Activated naive CD8-positive, alpha-beta T cell treated with anti-CD3 and anti-CD28 coated beads, Interleukin-2, amount 10 ng/mL, durations not matched to agents 7 days and 5 days (primary cell): ENCODE measurements at regions not wholly inside any gene's neighbourhood (a gene's known extent, or its start where the extent isn't known, plus 50 kb on each side); places are given as distances from the start of the nearest gene placed in this dataset.
"Not testable (repeated sequence)": the region's sequence is repeated elsewhere in the genome, so short reads cannot be mapped to it uniquely, and the experiment has no call there.

Experiments used
- ATAC-seq: fragments of 150-1000 bp; cut with Tn5 transposase; one replicate; pipeline ENCODE4 v1.10.0; 2021; ENCODE audit warnings: low read depth, moderate library complexity
- POLR2A ChIA-PET: fragments of 350-600 bp; sonication (Branson Sonifier 250); formaldehyde crosslinking; loops from one replicate; lab custom pipeline; 2021; ENCODE audit warnings: antibody characterized with exemption; lab: Charles Lee
- DNase-seq: peaks from one replicate; pipeline ENCODE4 v3.0.0; 2021
- H3K27ac Mint-ChIP-seq: one replicate; pipeline ENCODE4 v1.8.0; 2022; ENCODE audit warnings: mild to moderate bottlenecking, mixed read lengths
- H3K27me3 Mint-ChIP-seq: one replicate; pipeline ENCODE4 v1.8.0; 2022; ENCODE audit warnings: mild to moderate bottlenecking, moderate library complexity, mixed read lengths
- H3K36me3 Mint-ChIP-seq: one replicate; pipeline ENCODE4 v1.8.0; 2021; ENCODE audit warnings: mild to moderate bottlenecking, mixed read lengths
- H3K4me1 Mint-ChIP-seq: one replicate; pipeline ENCODE4 v1.8.0; 2021; ENCODE audit warnings: mixed read lengths
- H3K4me3 Mint-ChIP-seq: one replicate; pipeline ENCODE4 v1.8.0; 2022; ENCODE audit warnings: mild to moderate bottlenecking, moderate library complexity, mixed read lengths
- H3K9me3 Mint-ChIP-seq: one replicate; pipeline ENCODE4 v1.8.0; 2021; ENCODE audit warnings: mixed read lengths

GRCh38 chrX:828411-828959, 197.9 kb downstream of the SHOX start:
- POLR2A ChIA-PET: no interaction called here
- no peaks in the 10 kb centered on the region for H3K27me3 Mint-ChIP-seq
- DNase-seq: no peak
- H3K4me3 Mint-ChIP-seq: no peak overlapping the region
- no peaks in the 10 kb centered on the region for H3K4me1 Mint-ChIP-seq
- ATAC-seq: no peak
- no peak overlapping the region for H3K27ac Mint-ChIP-seq
- no peaks in the 10 kb centered on the region for H3K36me3 Mint-ChIP-seq
- H3K9me3 Mint-ChIP-seq: peaks cover 4% of the 10 kb centered on the region

- H3K27me3 Mint-ChIP-seq: no peaks in the 10 kb centered on the region
- DNase-seq (no peak), ATAC-seq (no peak)
- POLR2A ChIA-PET: no interaction called here
- peaks cover 4% of the 10 kb centered on the region for H3K9me3 Mint-ChIP-seq
- H3K36me3 Mint-ChIP-seq: no peaks in the 10 kb centered on the region
- no peak overlapping the region for H3K27ac Mint-ChIP-seq
- H3K4me3 Mint-ChIP-seq: no peak overlapping the region
- H3K4me1 Mint-ChIP-seq: no peaks in the 10 kb centered on the region
Measured at GRCh38 chrX:826448-826847, 195.9 kb downstream of the SHOX start.

- ATAC-seq: no peak
- Mint-ChIP-seq H3K4me1 (no peaks in the 10 kb centered on the region), H3K9me3 (peaks cover 4% of the 10 kb centered on the region), H3K36me3 (no peaks in the 10 kb centered on the region), H3K27me3 (no peaks in the 10 kb centered on the region), H3K4me3 (no peak overlapping the region), H3K27ac (no peak overlapping the region)
- DNase-seq: no peak
- POLR2A ChIA-PET: no interaction called here
Measured at GRCh38 chrX:825991-826390, 195.4 kb downstream of the SHOX start.

- ATAC-seq, H3K27ac Mint-ChIP-seq, H3K4me1 Mint-ChIP-seq, H3K4me3 Mint-ChIP-seq, DNase-seq, POLR2A ChIA-PET, H3K9me3 Mint-ChIP-seq, H3K36me3 Mint-ChIP-seq, H3K27me3 Mint-ChIP-seq: not testable (repeated sequence)
Measured at GRCh38 chrX:823073-823472, 192.5 kb downstream of the SHOX start.

GRCh38 chrX:821327-822107, 190.9 kb downstream of the SHOX start:
- H3K9me3 Mint-ChIP-seq: no peaks in the 10 kb centered on the region
- no peak overlapping the region for H3K4me3 Mint-ChIP-seq
- POLR2A ChIA-PET: no interaction called here
- no peak overlapping the region for H3K27ac Mint-ChIP-seq
- DNase-seq: no peak
- no peak for ATAC-seq
- no peaks in the 10 kb centered on the region for H3K4me1 Mint-ChIP-seq
- no peaks in the 10 kb centered on the region for H3K27me3 Mint-ChIP-seq
- H3K36me3 Mint-ChIP-seq: no peaks in the 10 kb centered on the region

- no peaks in the 10 kb centered on the region for H3K4me1 Mint-ChIP-seq
- no peak overlapping the region for H3K4me3 Mint-ChIP-seq
- DNase-seq (no peak), ATAC-seq (no peak)
- no peaks in the 10 kb centered on the region for H3K36me3 Mint-ChIP-seq
- no peaks in the 10 kb centered on the region for H3K27me3 Mint-ChIP-seq
- POLR2A ChIA-PET: no interaction called here
- no peak overlapping the region for H3K27ac Mint-ChIP-seq
- no peaks in the 10 kb centered on the region for H3K9me3 Mint-ChIP-seq
Measured at GRCh38 chrX:819684-820083, 189.1 kb downstream of the SHOX start.

- Mint-ChIP-seq H3K27ac (no peak overlapping the region), H3K27me3 (no peaks in the 10 kb centered on the region), H3K4me3 (no peak overlapping the region), H3K4me1 (no peaks in the 10 kb centered on the region), H3K9me3 (peaks cover 1% of the 10 kb centered on the region), H3K36me3 (no peaks in the 10 kb centered on the region)
- ATAC-seq (no peak), DNase-seq (no peak)
- POLR2A ChIA-PET: no interaction called here
Measured at GRCh38 chrX:817759-818300, 187.2 kb downstream of the SHOX start.

GRCh38 chrX:817147-817546, 186.6 kb downstream of the SHOX start:
- ATAC-seq, H3K27me3 Mint-ChIP-seq, POLR2A ChIA-PET, H3K27ac Mint-ChIP-seq, H3K4me1 Mint-ChIP-seq, H3K36me3 Mint-ChIP-seq, H3K9me3 Mint-ChIP-seq, H3K4me3 Mint-ChIP-seq, DNase-seq: not testable (repeated sequence)

- Mint-ChIP-seq H3K9me3 (peaks cover 1% of the 10 kb centered on the region), H3K27ac (no peak overlapping the region), H3K36me3 (no peaks in the 10 kb centered on the region), H3K4me3 (no peak overlapping the region), H3K4me1 (no peaks in the 10 kb centered on the region), H3K27me3 (no peaks in the 10 kb centered on the region)
- POLR2A ChIA-PET: no interaction called here
- DNase-seq (no peak), ATAC-seq (no peak)
Measured at GRCh38 chrX:816411-816810, 185.8 kb downstream of the SHOX start.

GRCh38 chrX:810186-810585, 179.6 kb downstream of the SHOX start:
- Mint-ChIP-seq H3K36me3 (no peaks in the 10 kb centered on the region), H3K4me1 (no peaks in the 10 kb centered on the region), H3K4me3 (no peak overlapping the region), H3K9me3 (peaks cover 1% of the 10 kb centered on the region), H3K27ac (no peak overlapping the region), H3K27me3 (peaks cover 4% of the 10 kb centered on the region)
- DNase-seq: no peak
- no peak for ATAC-seq
- POLR2A ChIA-PET: no interaction called here

- Mint-ChIP-seq H3K27ac (no peak overlapping the region), H3K4me1 (no peaks in the 10 kb centered on the region), H3K27me3 (peaks cover 4% of the 10 kb centered on the region), H3K36me3 (no peaks in the 10 kb centered on the region), H3K9me3 (peaks cover 1% of the 10 kb centered on the region), H3K4me3 (no peak overlapping the region)
- POLR2A ChIA-PET: no interaction called here
- no peak for DNase-seq
- ATAC-seq: no peak
Measured at GRCh38 chrX:809081-809480, 178.5 kb downstream of the SHOX start.

- DNase-seq: no peak
- Mint-ChIP-seq H3K36me3 (no peaks in the 10 kb centered on the region), H3K9me3 (peaks cover 5% of the 10 kb centered on the region), H3K4me1 (no peaks in the 10 kb centered on the region), H3K4me3 (no peak overlapping the region), H3K27me3 (peaks cover 7% of the 10 kb centered on the region), H3K27ac (no peak overlapping the region)
- POLR2A ChIA-PET: no interaction called here
- no peak for ATAC-seq
Measured at GRCh38 chrX:806586-806985, 176.0 kb downstream of the SHOX start.

GRCh38 chrX:805988-806387, 175.4 kb downstream of the SHOX start:
- no peaks in the 10 kb centered on the region for H3K36me3 Mint-ChIP-seq
- H3K4me1 Mint-ChIP-seq: no peaks in the 10 kb centered on the region
- peaks cover 7% of the 10 kb centered on the region for H3K27me3 Mint-ChIP-seq
- no peak overlapping the region for H3K4me3 Mint-ChIP-seq
- POLR2A ChIA-PET: no interaction called here
- no peak overlapping the region for H3K27ac Mint-ChIP-seq
- DNase-seq (no peak), ATAC-seq (no peak)
- H3K9me3 Mint-ChIP-seq: peaks cover 8% of the 10 kb centered on the region

GRCh38 chrX:805103-805670, 174.6 kb downstream of the SHOX start:
- Mint-ChIP-seq H3K27me3 (peaks cover 7% of the 10 kb centered on the region), H3K9me3 (peaks cover 9% of the 10 kb centered on the region), H3K4me3 (no peak overlapping the region), H3K4me1 (no peaks in the 10 kb centered on the region), H3K27ac (no peak overlapping the region), H3K36me3 (no peaks in the 10 kb centered on the region)
- no peak for DNase-seq
- POLR2A ChIA-PET: no interaction called here
- ATAC-seq: no peak
